ENCODE measurements at regions not wholly inside any gene's neighbourhood (a gene's known extent, or its start where the extent isn't known, plus 50 kb on each side); places are given as distances from the start of the nearest gene placed in this dataset.

DNA sequence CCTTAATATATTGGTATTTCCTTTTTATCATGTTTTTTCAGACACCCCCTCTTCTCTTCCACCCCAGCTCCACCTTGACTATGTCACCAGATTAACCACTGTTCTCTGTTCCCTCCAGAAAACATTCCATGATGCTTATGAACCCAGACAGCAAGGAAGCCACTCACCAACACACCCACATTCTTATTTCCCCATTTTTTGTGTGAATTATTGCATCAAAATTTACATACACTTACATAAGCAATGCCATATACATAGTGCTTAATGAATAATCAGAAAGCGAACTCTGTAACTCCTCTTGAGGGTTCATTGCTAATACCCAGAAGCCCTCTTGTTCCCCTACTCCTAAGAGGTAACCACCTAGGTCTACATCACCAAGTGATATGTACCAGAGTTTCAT is 182.3 kb upstream of the CDYL start:
- 0 out of 3 replicates have a peak, but pooled peaks have one; percentile 25 for ATAC-seq (ENCODE audit: low read depth)

DNA sequence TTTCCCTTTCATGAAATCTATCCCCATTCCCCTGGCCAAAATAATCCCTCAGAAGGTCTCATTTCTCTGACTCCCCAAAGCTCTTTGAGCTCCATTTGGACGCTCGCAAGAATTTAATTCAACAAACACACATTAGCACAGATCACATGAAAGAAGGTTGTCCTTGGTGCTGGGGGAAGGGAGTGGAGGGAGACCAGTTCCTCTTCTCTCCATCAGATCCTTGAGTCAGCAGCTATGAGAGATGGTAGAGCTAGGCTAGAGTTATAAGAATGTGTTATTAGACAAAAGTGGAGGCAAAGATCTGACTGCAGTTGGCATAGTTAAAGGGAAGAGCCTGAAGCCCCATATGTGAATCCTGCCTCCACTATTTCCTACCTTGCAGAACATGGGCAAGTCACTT is 184.2 kb upstream of the CDYL start:
- ATAC-seq (ENCODE audit: low read depth) (no peak), DNase-seq (ENCODE audit: low spot score) (no peak)
- no peaks in the 10 kb centered on the region for H3K36me3 ChIP-seq (ENCODE audit: low read depth)
- H3K4me3 ChIP-seq (ENCODE audit: severe bottlenecking), result no peak overlapping the region
- H3K27me3 ChIP-seq (ENCODE audit: insufficient read depth, poor library complexity, severe bottlenecking), result no peaks in the 10 kb centered on the region
- TF ChIP-seq, protein P1, sequence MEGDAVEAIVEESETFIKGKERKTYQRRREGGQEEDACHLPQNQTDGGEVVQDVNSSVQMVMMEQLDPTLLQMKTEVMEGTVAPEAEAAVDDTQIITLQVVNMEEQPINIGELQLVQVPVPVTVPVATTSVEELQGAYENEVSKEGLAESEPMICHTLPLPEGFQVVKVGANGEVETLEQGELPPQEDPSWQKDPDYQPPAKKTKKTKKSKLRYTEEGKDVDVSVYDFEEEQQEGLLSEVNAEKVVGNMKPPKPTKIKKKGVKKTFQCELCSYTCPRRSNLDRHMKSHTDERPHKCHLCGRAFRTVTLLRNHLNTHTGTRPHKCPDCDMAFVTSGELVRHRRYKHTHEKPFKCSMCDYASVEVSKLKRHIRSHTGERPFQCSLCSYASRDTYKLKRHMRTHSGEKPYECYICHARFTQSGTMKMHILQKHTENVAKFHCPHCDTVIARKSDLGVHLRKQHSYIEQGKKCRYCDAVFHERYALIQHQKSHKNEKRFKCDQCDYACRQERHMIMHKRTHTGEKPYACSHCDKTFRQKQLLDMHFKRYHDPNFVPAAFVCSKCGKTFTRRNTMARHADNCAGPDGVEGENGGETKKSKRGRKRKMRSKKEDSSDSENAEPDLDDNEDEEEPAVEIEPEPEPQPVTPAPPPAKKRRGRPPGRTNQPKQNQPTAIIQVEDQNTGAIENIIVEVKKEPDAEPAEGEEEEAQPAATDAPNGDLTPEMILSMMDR (IDR thresholded peaks at IDR 0.05; ENCODE audit: poor library complexity, severe bottlenecking), result no peak
- H3K9me3 ChIP-seq (ENCODE audit: severe bottlenecking), result no peaks in the 10 kb centered on the region
- H3K27ac ChIP-seq (ENCODE audit: poor library complexity, severe bottlenecking), result no peak overlapping the region
- no peaks in the 10 kb centered on the region for H3K4me1 ChIP-seq (ENCODE audit: insufficient read depth, poor library complexity, severe bottlenecking)

More for the DNA sequence above, 182.3 kb upstream of the CDYL start:
- Histone ChIP-seq H3K27ac (ENCODE audit: poor library complexity, severe bottlenecking) (no peak overlapping the region), H3K4me3 (ENCODE audit: severe bottlenecking) (no peak overlapping the region), H3K36me3 (ENCODE audit: low read depth) (no peaks in the 10 kb centered on the region), H3K27me3 (ENCODE audit: insufficient read depth, poor library complexity, severe bottlenecking) (no peaks in the 10 kb centered on the region), H3K9me3 (ENCODE audit: severe bottlenecking) (no peaks in the 10 kb centered on the region), H3K4me1 (ENCODE audit: insufficient read depth, poor library complexity, severe bottlenecking) (peaks cover 7% of the 10 kb centered on the region)
- no peak for DNase-seq (ENCODE audit: low spot score)
- TF ChIP-seq, protein P1 (IDR thresholded peaks at IDR 0.05; ENCODE audit: poor library complexity, severe bottlenecking), result no peak

DNA sequence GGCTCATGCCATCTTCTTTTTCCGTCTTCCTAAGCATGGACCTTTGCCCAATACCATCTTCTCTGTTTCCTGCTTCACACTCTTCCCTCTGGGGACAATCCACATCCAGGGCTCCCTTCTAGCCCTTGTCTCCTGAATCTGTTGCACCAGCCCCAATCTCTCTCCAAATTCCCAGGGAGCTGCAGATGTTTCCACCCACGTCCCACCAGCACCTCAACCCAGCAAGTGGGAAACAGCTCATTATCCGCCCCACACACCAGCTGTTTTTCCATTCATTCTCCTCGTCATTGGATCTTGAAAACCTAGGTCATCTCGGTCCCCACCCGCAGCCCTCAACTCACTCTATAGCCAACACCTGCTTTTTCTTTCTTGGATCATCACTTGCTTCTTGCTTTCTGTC is 185.0 kb upstream of the CDYL start:
- no peaks in the 10 kb centered on the region for H3K27me3 ChIP-seq (ENCODE audit: insufficient read depth, poor library complexity, severe bottlenecking)
- DNase-seq (ENCODE audit: low spot score), result no peak
- ATAC-seq (ENCODE audit: low read depth), result no peak
- no peaks in the 10 kb centered on the region for H3K9me3 ChIP-seq (ENCODE audit: severe bottlenecking)
- H3K36me3 ChIP-seq (ENCODE audit: low read depth), result no peaks in the 10 kb centered on the region
- H3K27ac ChIP-seq (ENCODE audit: poor library complexity, severe bottlenecking), result no peak overlapping the region
- no peak overlapping the region for H3K4me3 ChIP-seq (ENCODE audit: severe bottlenecking)
- no peaks in the 10 kb centered on the region for H3K4me1 ChIP-seq (ENCODE audit: insufficient read depth, poor library complexity, severe bottlenecking)
- TF ChIP-seq, protein P1 (IDR thresholded peaks at IDR 0.05; ENCODE audit: poor library complexity, severe bottlenecking), result no peak

DNA sequence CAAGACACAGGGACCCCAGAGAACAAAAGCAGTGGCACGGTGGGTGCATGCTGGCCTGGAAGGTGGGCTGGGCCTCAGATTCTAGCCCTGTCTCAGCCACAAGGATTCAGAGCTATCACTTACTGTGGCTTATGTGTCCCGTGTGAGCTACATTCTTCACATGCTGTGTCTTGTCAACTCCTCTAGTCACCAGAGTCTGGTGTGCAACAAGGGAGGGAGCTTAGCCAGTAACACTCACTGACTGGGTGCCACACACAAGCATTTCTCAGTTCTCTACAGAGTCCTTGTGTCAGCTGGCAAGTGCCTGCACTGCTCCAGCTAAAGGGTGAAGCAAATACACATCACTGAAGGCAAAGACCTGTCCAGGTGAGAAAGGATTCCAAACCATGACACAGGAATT is 186.9 kb upstream of the CDYL start:
- Histone ChIP-seq H3K27me3 (ENCODE audit: insufficient read depth, poor library complexity, severe bottlenecking) (no peaks in the 10 kb centered on the region), H3K27ac (ENCODE audit: poor library complexity, severe bottlenecking) (no peak overlapping the region), H3K36me3 (ENCODE audit: low read depth) (no peaks in the 10 kb centered on the region), H3K4me3 (ENCODE audit: severe bottlenecking) (no peak overlapping the region), H3K4me1 (ENCODE audit: insufficient read depth, poor library complexity, severe bottlenecking) (no peaks in the 10 kb centered on the region), H3K9me3 (ENCODE audit: severe bottlenecking) (no peaks in the 10 kb centered on the region)
- DNase-seq (ENCODE audit: low spot score) (no peak), ATAC-seq (ENCODE audit: low read depth) (no peak)
- TF ChIP-seq, protein P1 (IDR thresholded peaks at IDR 0.05; ENCODE audit: poor library complexity, severe bottlenecking), result no peak

DNA sequence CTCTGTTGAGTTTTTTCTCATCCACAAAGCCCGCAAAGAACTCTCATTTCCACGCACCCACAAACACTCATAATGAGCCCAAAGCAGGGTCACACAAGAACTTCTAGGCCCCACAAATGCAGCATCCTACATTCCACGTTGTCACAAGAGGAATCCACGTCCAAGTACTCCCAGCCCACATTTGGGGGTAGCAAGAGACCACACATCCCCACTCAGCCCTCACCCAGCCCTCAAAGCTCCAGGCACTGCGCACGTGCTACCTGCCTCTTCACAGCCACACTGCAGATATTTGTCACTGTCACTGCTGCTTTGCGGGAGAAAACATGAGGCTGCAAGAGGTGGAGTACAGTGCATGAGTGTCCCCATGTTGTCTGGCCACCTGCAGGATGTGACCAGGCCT is 187.6 kb upstream of the CDYL start:
- no peak for ATAC-seq (ENCODE audit: low read depth)
- H3K27me3 ChIP-seq (ENCODE audit: insufficient read depth, poor library complexity, severe bottlenecking), result no peaks in the 10 kb centered on the region

More for the DNA sequence above, 187.6 kb upstream of the CDYL start:
- no peaks in the 10 kb centered on the region for H3K4me1 ChIP-seq (ENCODE audit: insufficient read depth, poor library complexity, severe bottlenecking)
- no peaks in the 10 kb centered on the region for H3K36me3 ChIP-seq (ENCODE audit: low read depth)
- H3K27ac ChIP-seq (ENCODE audit: poor library complexity, severe bottlenecking), result no peak overlapping the region
- no peak for DNase-seq (ENCODE audit: low spot score)
- H3K4me3 ChIP-seq (ENCODE audit: severe bottlenecking), result no peak overlapping the region
- no peaks in the 10 kb centered on the region for H3K9me3 ChIP-seq (ENCODE audit: severe bottlenecking)
- TF ChIP-seq, protein P1 (IDR thresholded peaks at IDR 0.05; ENCODE audit: poor library complexity, severe bottlenecking), result no peak

Data from RWPE2 (cell line).